NB4 (cell line): ENCODE measurements at regions not wholly inside any gene's neighbourhood (a gene's known extent, or its start where the extent isn't known, plus 50 kb on each side); places are given as distances from the start of the nearest gene placed in this dataset.

Experiments
- CTCF ChIP-seq: IDR thresholded peaks from one replicate; pipeline ENCODE4 v1.5.1; 2012; ENCODE audit warnings: low read depth, low read length
- MAX ChIP-seq: IDR thresholded peaks from 2 replicates; pipeline ENCODE4 v1.6.1; 2011; ENCODE audit warnings: low read depth, low read length
- MYC ChIP-seq: IDR thresholded peaks from 2 replicates; pipeline ENCODE4 v1.6.1; 2011; ENCODE audit warnings: low read depth, low read length
- POLR2A ChIP-seq: IDR thresholded peaks from 2 replicates; pipeline ENCODE4 v1.6.1; 2011; ENCODE audit warnings: mild to moderate bottlenecking; ENCODE audit not compliant: insufficient read length; ENCODE audit errors: extremely low read depth

DNA sequence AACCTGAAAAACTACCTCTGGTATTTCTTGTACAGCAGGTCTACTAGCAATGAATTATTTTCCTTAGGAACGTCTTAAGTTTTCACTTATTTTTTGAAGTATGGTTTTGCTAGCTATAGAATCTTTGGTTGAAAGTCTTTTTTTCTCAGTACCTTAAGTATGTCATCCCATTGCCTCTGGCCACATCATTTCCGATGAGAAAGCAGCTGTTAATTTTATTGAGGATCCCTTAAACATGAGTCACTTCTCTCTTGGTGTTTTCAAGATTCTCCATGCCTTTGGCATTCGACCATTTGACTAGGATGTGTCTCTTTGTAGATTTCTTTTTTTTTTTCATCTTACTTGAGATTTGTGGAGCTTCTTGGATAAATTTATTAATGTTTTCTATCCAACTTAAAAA is 803.8 kb upstream of the AMOT start:
- TF ChIP-seq CTCF (no peak), POLR2A (no peak), MYC (no peak), MAX (no peak)
